Lung (tissue), 11 donors: ENCODE measurements at regions not wholly inside any gene's neighbourhood (a gene's known extent, or its start where the extent isn't known, plus 50 kb on each side); places are given as distances from the start of the nearest gene placed in this dataset.
"Not testable (repeated sequence)": the region's sequence is repeated elsewhere in the genome, so short reads cannot be mapped to it uniquely, and the experiment has no call there.

Experiments
- ATAC-seq: fragments of 200-7000 bp; cut with Tn5 transposase; one replicate; pipeline ENCODE4 v1.9.1; 2020; ENCODE audit warnings: moderate number of reproducible peaks; ENCODE audit not compliant: insufficient read depth, low FRiP score
- DNase-seq, 3 donors: peaks; one replicate each; pipeline ENCODE4 v3.0.0-alpha.2; 2013 to 2017
- H3K27ac ChIP-seq, 2 donors: one replicate each; pipeline ENCODE4 v1.5.1; 2013; ENCODE audit warnings: mild to moderate bottlenecking in 2 of 2, moderate library complexity in 2 of 2, control low read depth in 1 of 2, inconsistent platforms in 1 of 2, low read depth in 1 of 2, low read length in 1 of 2
- H3K27me3 ChIP-seq, 3 donors: one replicate each; pipeline ENCODE4 v1.5.1; 2013; ENCODE audit warnings: low read length in 2 of 3; ENCODE audit not compliant: control insufficient read depth in 3 of 3, insufficient read depth in 3 of 3
- H3K36me3 ChIP-seq, 4 donors: one replicate each; pipeline ENCODE4 v1.5.1; 2013; ENCODE audit warnings: low read length in 4 of 4, mild to moderate bottlenecking in 1 of 4, moderate library complexity in 1 of 4; ENCODE audit not compliant: control insufficient read depth in 4 of 4, insufficient read depth in 4 of 4
- H3K4me1 ChIP-seq, 5 donors: one replicate each; pipeline ENCODE4 v1.5.1; 2013; ENCODE audit warnings: low read length in 5 of 5, mild to moderate bottlenecking in 2 of 5, moderate library complexity in 1 of 5; ENCODE audit not compliant: control insufficient read depth in 5 of 5, insufficient read depth in 5 of 5
- H3K4me3 ChIP-seq: one replicate; pipeline ENCODE4 v1.5.1; 2013; ENCODE audit warnings: mild to moderate bottlenecking, control low read depth, moderate library complexity
- H3K9ac ChIP-seq, 2 donors: one replicate each; pipeline ENCODE4 v1.5.1; 2013; ENCODE audit warnings: low read length in 2 of 2, control low read depth in 1 of 2; ENCODE audit not compliant: insufficient read depth in 1 of 2
- H3K9me3 ChIP-seq, 4 donors: one replicate each; pipeline ENCODE4 v1.5.1; 2013; ENCODE audit warnings: low read length in 3 of 4, mild to moderate bottlenecking in 1 of 4, moderate library complexity in 1 of 4; ENCODE audit not compliant: control insufficient read depth in 4 of 4, insufficient read depth in 3 of 4
- WGBS, 2 donors: extraction: QIAGEN DNeasy Blood & Tissue Kit; methylation state at CpG; one replicate each; pipeline ENCODE4 v1.1.7; 2013; 5-methylcytosine and 5-hydroxymethylcytosine counted together
- TF ChIP-seq, protein P1 (sequence below): IDR thresholded peaks from 2 replicates; pipeline ENCODE4 v1.5.1; 2012; ENCODE audit warnings: mild to moderate bottlenecking; ENCODE audit errors: control extremely low read depth, extremely low read depth
- donor health status: control.
- donor health status: control.
- donor health status: Bipolar disorder and iron deficiency.
- donor health status: healthy.
- donor health status: DM: yes; HTN: yes; CAD: no.

DNA sequence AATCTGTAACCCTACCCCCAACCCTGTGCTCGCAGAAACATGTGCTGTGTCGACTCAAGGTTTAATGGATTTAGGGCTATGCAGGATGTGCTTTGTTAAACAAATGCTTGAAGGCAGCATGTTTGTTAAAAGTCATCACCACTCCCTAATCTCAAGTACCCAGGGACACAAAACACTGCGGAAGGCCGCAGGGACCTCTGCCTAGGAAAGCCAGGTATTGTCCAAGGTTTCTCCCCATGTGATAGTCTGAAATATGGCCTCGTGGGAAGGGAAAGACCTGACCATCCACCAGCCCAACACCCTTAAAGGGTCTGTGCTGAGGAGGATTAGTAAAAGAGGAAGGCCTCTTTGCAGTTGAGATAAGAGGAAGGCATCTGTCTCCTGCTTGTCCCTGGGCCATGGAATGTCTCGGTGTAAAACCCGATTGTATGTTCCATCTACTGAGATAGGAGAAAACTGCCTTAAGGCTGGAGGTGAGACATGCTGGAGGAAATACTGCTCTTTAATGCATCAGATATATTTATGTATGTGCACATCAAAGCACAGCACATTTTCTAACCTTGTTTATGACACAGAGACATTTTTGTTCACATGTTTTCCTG is 94.4 kb downstream of the LSM3 start:
- not testable (repeated sequence) for DNase-seq, ATAC-seq, H3K9me3 ChIP-seq, H3K4me1 ChIP-seq, H3K9ac ChIP-seq, H3K4me3 ChIP-seq, H3K27ac ChIP-seq, H3K36me3 ChIP-seq, H3K27me3 ChIP-seq
- 50 to 52% methylated on average over 5 to 7 of the region's 7 CpGs for WGBS, 2 donors

DNA sequence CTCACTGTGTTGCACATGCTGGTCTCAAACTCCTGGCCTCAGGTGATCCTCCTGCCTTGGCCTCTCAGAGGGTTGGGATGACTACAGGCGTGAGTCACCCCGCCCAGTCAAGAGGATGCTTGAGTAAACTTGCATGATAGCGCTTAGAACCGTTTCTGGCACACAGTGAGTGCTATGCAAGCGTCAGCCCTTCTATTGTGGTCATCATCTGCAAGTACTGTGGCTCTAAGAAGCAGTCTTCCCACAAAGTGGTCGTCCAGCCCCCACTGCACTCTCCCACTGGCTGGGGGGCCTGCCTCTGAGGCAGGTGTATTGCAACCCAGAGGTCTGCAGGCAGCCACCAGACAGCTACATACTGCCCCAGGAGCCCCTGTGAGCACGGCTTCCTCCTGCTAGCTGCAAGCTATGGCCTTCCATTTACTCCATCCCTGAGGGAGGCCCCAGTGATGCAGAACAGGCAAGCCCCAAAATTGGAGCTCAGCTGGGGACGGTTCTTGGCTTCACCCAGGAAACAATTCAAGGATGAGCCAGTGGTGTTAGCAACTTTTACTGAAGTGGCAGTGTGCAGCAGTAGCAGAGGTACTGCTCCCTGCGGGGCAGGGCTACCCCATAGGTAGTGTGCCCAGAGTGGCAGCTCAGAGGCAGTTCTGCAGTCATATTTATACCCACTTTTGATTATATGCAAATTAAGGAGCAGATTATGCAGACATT is 95.4 kb downstream of the LSM3 start:
- ATAC-seq, result no peak

DNA sequence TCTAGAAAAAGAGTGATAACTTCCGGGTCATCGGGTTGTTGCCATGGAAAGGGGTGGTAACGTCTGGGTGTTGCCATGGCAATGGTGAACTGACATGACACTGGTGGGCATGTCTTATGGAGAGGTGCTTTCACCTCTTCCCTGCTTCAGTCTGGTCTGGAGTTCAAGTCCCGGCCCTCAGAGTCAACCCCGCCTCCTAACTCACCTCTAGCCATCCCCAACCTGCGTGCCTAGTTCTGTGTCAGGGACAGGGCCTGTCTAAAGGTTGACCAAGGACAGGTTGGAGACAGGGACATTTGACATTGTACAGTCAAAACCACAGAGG is 96.0 kb downstream of the LSM3 start:
- Histone ChIP-seq H3K36me3 (no peaks in the 10 kb centered on the region), H3K27ac (no peak overlapping the region), H3K9me3 (no peaks in the 10 kb centered on the region), H3K9ac (no peak overlapping the region), H3K4me3 (no peak overlapping the region), H3K4me1 (no peaks in the 10 kb centered on the region), H3K27me3 (no peaks in the 10 kb centered on the region)
- TF ChIP-seq, protein P1, sequence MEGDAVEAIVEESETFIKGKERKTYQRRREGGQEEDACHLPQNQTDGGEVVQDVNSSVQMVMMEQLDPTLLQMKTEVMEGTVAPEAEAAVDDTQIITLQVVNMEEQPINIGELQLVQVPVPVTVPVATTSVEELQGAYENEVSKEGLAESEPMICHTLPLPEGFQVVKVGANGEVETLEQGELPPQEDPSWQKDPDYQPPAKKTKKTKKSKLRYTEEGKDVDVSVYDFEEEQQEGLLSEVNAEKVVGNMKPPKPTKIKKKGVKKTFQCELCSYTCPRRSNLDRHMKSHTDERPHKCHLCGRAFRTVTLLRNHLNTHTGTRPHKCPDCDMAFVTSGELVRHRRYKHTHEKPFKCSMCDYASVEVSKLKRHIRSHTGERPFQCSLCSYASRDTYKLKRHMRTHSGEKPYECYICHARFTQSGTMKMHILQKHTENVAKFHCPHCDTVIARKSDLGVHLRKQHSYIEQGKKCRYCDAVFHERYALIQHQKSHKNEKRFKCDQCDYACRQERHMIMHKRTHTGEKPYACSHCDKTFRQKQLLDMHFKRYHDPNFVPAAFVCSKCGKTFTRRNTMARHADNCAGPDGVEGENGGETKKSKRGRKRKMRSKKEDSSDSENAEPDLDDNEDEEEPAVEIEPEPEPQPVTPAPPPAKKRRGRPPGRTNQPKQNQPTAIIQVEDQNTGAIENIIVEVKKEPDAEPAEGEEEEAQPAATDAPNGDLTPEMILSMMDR, result no peak
- ATAC-seq (no peak), DNase-seq (no peak)
- 90 to 92% methylated on average over 6 of the region's 6 CpGs for WGBS, 2 donors

More for the DNA sequence above, 95.4 kb downstream of the LSM3 start:
- H3K9ac ChIP-seq, result no peak overlapping the region
- no peaks in the 10 kb centered on the region for H3K36me3 ChIP-seq
- no peaks in the 10 kb centered on the region for H3K4me1 ChIP-seq
- H3K9me3 ChIP-seq, result no peaks in the 10 kb centered on the region
- TF ChIP-seq, protein P1, result no peak
- H3K27me3 ChIP-seq, result no peaks in the 10 kb centered on the region
- H3K27ac ChIP-seq, result no peak overlapping the region
- H3K4me3 ChIP-seq, result no peak overlapping the region
- WGBS, 2 donors, result 77 to 82% methylated on average over 9 of the region's 9 CpGs
- no peak for DNase-seq

DNA sequence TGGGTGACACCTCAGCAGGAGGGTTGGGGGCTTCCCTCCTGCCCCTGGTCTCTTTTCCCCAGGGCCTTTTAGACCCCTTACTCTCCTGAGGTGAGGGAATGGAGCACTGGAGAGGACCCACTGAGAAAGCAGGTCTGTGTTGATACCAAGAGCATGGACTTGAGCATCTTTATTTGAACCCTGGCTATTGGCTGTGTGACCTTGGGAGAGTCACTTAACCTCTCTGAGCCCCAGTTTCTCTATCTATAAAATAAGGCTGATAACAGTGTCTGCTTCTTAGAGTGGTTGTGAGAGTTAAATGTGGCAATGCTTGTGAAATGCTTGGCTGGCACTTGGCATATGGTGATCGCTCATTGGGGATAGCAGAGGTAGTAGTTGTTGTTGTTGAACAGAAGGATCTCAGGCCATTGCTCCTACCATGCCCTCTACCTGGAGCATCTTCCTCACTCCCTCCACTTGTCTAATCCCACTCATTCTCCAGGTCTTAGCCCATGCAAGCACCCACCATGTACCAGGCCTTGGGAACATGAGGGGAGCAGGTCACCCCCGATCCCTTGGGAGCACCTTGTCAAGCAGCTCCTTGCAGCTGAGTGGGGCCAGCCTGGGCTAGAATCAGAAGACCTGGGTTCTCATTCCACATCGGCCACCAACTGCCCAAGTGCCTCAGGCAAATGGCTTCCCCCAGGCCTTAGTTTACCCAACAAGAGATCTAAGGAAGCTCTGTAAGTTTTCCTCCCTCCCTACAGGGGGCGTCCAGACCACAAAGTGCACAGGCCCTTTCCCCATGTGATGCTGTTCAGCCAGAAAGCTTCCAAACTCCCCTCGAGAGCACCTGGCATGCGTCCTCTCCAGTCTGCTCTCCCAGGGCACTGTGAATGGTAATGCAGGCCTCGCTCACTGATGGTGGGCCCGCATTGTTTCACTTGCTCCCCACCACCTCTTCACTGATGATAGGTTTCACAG is 96.7 kb downstream of the LSM3 start:
- ATAC-seq (no peak), DNase-seq (peak in 1 of 3 donors; percentile 11)
- Histone ChIP-seq H3K9me3 (no peaks in the 10 kb centered on the region), H3K27me3 (no peaks in the 10 kb centered on the region), H3K4me3 (no peak overlapping the region), H3K27ac (no peak overlapping the region), H3K9ac (no peak overlapping the region), H3K4me1 (no peaks in the 10 kb centered on the region), H3K36me3 (no peaks in the 10 kb centered on the region)
- 90 to 95% methylated on average over 8 of the region's 8 CpGs for WGBS, 2 donors
- TF ChIP-seq, protein P1, result no peak
